8988T (cell line): ENCODE measurements at regions not wholly inside any gene's neighbourhood (a gene's known extent, or its start where the extent isn't known, plus 50 kb on each side); places are given as distances from the start of the nearest gene placed in this dataset.

Experiments
- DNase-seq: peaks from one replicate; pipeline ENCODE4 v3.0.0; 2011

GRCh38 chr18:46268671-46269070, 164.5 kb downstream of the HAUS1 start:
- DNase-seq, result no peak

- DNase-seq, result no peak
These were observed 165.1 kb downstream of the HAUS1 start for GRCh38 chr18:46269275-46269674.

DNA sequence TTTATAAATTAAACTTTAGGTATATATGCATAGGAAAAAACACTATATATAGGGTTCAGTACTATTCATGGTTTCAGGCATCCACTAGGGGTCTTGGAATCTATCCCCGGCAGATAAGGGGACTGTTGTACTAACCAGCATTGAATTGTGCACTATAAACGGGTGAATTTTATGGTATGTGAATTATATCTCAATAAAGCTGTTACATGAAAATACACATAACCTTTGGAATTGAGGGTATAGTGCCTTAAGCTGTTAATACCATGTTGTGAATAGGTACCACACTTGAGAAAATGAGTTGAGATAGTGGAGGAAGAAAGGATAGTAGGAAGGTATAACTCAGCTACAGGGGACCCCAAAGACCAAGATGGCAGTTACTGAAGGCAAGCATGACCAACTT, 167.3 kb downstream of the HAUS1 start:
- DNase-seq, result no peak

GRCh38 chr18:46273861-46274260, 169.7 kb downstream of the HAUS1 start:
- DNase-seq, result no peak

- DNase-seq, result no peak
These were observed 170.1 kb downstream of the HAUS1 start for GRCh38 chr18:46274266-46274665.

DNA sequence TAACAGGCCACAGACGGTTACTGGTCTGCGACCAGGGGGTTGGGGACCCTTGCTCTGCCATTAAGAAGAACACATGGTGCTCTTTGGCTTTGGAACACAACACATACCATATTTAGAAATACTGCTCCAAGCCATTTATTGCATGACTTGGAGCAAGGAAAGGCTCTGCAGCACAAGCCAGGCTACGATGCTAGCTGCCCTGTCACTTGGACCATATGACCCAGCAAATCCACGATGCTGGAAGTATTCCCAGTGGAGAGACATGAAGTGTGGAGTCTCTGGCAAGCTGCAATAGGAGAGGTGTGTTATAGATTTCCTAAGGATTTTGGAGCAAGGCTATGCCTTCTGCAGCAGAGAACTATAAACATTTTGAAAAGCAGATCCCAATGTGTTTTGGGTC, 171.2 kb downstream of the HAUS1 start:
- DNase-seq, result no peak

DNA sequence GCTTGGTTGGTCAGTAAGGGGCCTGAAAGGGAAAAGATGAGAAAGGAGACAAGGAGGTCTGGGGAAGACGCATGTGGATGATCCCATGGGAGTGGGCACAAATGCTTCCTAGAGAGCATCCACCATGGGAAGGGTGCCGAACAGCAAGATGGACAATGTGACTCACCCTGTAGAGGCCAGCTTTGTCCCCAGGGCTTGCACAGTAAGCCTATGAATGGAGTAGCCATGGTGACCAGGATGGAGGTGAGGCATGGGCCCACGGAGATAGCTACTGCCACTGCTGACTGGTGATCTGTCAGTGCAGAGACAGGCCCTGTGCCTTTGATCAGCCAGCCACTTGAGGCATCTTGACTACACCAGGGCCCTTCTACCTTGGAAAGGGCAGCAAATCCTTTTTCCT, 172.6 kb downstream of the HAUS1 start:
- no peak for DNase-seq

DNA sequence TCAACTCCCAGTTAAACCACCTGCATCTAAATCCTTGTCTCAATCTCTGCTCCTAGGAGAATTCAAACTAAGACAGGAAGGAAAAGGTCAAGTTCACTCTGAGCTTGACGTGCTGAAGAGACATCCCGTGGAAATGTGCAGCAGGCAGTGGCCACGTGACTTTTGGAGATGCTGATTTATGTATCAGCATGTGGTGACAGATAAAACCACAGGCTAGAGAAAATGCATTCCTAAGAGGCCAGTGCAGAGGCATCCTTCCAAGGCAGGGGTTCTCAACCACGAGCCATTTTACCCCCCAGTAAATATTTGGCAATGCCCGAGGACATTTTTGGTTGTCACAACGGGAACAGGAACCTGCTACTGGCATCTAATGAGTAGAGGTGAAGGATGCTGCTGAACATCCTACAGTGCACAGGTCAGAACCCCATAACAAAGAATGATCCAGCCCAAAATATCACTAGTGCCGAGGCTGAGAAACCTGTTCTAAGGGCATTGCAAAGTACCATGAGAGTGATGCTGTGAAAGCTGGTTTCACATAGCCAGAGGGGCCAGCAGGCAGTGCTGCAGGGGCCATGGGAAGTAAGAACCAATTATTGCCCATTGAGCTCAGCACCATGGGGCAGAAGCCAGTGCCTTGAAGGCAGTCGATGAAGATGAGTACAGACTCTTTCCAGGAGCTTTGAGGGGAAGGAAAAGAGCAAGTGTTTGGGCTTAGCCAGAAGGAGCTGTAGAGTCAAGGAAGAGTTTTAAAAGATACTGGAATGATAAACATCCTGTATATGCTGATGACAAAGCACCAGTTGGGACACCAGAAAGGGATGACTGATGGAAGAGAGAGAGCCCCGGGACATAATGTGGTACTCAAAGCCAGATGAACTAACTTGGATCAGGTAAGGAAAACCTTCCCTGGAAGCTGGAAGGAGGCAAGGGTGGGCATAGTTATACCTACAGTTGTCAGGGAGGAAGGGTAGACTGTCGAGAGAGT, 174.6 kb downstream of the HAUS1 start:
- DNase-seq, result no peak

DNA sequence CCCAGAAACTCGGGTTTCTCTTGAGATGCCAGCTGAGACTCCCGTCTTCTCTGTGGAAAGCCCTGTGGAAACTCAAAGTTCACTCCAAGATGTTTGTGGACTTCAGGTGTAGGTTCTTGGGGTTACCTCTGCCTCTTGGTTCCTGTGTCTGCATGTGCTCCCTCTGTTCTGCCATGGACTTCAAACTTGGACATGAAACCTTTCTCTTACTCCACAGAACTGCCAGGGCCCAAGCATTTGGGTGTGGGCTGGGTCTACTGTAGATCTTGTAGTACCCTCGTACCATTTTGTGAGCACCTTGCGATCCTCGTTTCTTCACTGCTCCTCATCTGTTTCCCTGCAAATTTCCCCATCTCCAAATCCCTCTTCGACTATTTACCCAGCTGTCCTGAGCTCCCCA, 175.5 kb downstream of the HAUS1 start:
- DNase-seq, result no peak

GRCh38 chr18:46281185-46282176, 177.3 kb downstream of the HAUS1 start:
- peak; percentile 49 for DNase-seq

GRCh38 chr18:46282177-46282570, 178.0 kb downstream of the HAUS1 start:
- DNase-seq, result no peak

DNA sequence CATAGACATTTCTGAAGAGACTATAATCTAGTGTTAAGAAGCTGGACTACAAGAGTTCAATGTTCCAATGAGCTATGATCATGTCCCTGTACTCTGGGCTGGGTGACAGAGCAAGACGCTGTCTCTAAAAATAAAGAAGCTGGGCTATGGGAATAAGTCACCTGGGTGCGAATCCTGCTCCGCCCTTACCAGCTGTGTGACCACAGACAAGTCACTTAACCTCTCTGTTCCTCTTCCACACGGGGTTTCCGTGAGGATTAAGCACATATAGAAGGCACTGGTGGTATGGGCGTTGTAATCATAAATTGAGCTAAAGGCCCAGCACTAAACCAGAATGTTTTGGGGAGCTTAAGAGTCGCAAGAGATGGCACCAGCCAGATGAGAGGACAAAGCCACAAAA, 178.5 kb downstream of the HAUS1 start:
- DNase-seq, result no peak

DNA sequence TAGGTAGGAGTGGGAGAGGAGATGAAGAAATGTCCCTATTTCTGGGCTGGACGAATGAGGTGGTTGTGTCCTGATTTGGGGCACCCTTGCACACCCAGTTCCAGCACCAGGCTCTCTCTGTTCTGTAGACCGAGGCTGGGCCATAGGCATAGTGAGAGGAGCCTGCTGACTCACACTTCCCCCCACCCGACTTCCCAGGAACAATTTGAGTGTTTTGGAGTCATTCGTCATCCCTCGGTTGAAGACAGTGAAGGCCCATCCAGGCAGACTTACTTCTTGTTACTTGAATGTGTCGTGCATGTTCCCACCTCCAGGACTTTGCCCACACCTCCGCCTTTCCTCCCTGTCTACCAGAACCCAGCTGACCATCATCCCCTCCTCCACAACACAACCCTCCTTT, 179.1 kb downstream of the HAUS1 start:
- no peak for DNase-seq

DNA sequence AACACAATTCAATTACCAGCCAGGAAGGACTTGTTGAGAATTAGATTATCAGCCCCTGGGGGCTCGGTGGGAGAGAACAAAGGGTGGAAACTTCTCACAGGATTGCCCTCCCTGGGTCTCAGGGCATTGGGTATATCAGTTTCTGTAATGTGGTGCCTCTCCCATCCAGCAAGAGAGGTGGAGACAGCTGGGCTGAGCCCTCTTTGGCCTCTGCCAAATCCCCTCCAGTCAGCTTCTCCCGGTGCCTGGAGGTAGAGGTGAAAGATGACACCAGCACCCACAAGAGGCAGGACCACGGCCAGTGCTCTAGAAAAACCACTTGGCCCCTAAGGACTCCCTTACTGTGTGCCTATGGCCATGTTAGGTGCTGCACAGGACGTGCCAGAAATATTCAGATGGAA, 179.7 kb downstream of the HAUS1 start:
- no peak for DNase-seq

GRCh38 chr18:46289463-46289862, 185.3 kb downstream of the HAUS1 start:
- no peak for DNase-seq

DNA sequence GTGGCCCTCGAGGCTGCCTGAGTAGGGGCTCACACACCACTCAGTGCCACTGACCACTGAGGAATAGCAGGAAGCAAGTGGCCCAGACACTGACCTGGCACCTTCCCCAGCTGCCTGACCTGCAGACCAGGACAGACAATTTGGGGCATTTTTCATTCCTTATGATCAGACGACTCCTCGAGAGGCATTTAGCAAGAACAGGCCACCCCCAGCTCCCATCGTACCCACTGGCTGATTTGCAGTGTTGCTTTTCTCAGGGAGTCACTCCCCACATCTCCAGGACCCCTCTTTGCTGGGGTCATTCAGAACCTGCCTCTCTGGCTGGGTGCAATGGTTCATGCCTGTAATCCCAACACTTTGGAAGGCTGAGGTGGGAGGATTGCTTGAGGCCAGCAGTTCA, 185.7 kb downstream of the HAUS1 start:
- no peak for DNase-seq

DNA sequence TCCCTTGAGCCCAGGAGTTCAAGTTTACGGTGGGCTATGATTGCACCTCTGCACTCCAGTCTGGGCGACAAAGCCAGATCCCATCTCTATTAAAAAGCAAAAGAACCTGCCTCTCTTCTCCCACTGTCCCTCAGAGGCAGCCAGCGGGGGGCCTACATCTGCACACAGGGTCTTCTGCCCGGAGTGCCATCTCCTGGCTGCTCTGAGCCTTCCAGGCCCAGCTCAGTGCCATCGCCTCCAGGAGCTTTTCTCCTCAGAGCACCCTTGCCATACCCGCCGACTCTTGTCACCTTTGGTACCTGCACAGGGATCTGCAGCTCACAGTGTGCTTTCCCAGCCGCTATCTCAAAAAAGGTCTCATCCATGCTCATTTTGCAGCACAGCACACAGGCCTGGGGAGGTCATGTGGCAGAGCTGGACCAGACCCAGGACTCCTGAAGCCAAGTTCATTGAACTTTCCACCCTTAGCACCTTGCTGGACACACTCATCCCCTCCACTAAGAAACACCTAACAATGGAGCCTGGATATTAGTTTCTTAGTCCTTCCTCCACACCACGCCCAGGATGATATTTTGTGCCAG, 186.3 kb downstream of the HAUS1 start:
- DNase-seq, result no peak

- DNase-seq, result no peak
These were observed 187.0 kb downstream of the HAUS1 start for GRCh38 chr18:46291149-46291548.

DNA sequence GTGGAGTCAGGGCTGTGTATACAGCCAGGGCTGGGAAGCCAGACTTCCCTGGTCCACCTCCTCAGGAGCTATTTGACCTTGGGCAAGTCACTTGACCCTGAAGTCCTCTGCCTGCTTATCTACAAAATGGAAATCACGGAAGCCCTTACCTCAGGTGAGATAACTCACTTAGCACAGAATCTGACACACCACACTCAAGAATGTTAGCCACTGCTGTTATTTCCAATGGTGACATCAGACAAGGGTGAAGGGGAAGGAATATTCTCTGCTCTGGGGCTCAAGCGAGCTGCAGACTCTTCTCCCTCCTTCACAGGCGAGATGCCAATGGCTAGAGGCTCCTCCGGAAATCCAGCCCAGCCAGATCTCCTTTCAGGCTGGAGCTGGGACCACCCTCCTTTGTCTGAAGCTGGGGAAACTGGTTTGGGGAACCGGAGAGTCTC, 189.6 kb downstream of the HAUS1 start:
- DNase-seq, result no peak

- DNase-seq, result no peak
These were observed 190.1 kb downstream of the HAUS1 start for GRCh38 chr18:46294318-46294717.

GRCh38 chr18:46294751-46295150, 190.6 kb downstream of the HAUS1 start:
- DNase-seq, result no peak

DNA sequence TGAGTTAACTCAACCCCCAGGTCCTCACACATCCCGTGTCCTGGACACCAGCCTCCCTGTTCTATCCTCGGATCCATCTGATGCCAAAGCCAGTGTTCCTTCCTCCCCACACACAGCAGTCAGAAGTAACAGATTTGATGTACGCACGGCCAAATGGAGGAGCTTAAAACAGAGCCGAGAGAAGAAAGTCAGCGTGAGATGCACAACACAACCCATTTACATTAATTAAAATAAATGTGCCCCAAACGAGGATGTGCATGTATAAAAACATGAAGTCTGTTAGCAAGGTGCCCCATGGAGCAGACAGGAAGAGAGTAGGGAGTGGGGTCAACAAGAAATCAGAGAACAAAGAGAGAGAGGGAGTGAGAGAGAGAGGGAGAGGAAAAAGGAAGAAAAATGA, 191.2 kb downstream of the HAUS1 start:
- no peak for DNase-seq

GRCh38 chr18:46296656-46297055, 192.5 kb downstream of the HAUS1 start:
- no peak for DNase-seq
